A549 (cell line): ENCODE measurements at regions not wholly inside any gene's neighbourhood (a gene's known extent, or its start where the extent isn't known, plus 50 kb on each side); places are given as distances from the start of the nearest gene placed in this dataset.

Experiments used
- CHD2 ChIP-seq: fragments of 150-350 bp; IDR thresholded peaks from 2 replicates; pipeline ENCODE4 v1.6.1; 2014; ENCODE audit warnings: low read length; ENCODE audit not compliant: partially characterized antibody
- CTCF ChIP-seq: fragments of >200 bp; sonication (Bioruptor Twin); formaldehyde crosslinking; IDR thresholded peaks from 3 replicates; pipeline ENCODE4 v1.5.1; 2016
- MAZ ChIP-seq: fragments of 150-350 bp; IDR thresholded peaks from 2 replicates; pipeline ENCODE4 v1.6.1; 2014; ENCODE audit warnings: antibody characterized with exemption, low read depth, low read length, borderline replicate concordance
- POLR2A ChIP-seq: IDR thresholded peaks from 2 replicates; pipeline ENCODE4 v1.6.1; 2012; ENCODE audit warnings: mild to moderate bottlenecking, low read length
- RCOR1 ChIP-seq: fragments of 150-350 bp; IDR thresholded peaks from 2 replicates; pipeline ENCODE4 v1.6.1; 2014; ENCODE audit warnings: antibody characterized with exemption, low read length, low read depth
- RFX5 ChIP-seq: fragments of 450-650 bp; IDR thresholded peaks from 2 replicates; pipeline ENCODE4 v1.7.1; 2014; ENCODE audit warnings: antibody characterized with exemption, mild to moderate bottlenecking, moderate library complexity

GRCh38 chr2:217452928-217453327, 549.9 kb downstream of the TNS1 start:
- TF ChIP-seq POLR2A (no peak), CTCF (no peak), RFX5 (no peak), MAZ (no peak), CHD2 (no peak), RCOR1 (no peak)
